Chondrocyte (in vitro differentiated cells): ENCODE measurements at regions not wholly inside any gene's neighbourhood (a gene's known extent, or its start where the extent isn't known, plus 50 kb on each side); places are given as distances from the start of the nearest gene placed in this dataset.

ENCODE experiments used
- DNase-seq: peaks from one replicate; pipeline ENCODE4 v3.0.0; 2021; ENCODE audit warnings: mixed read lengths, low spot score
- H3K27ac Mint-ChIP-seq: one replicate; pipeline ENCODE4 v1.8.0; 2021; ENCODE audit warnings: mild to moderate bottlenecking, moderate library complexity, mixed read lengths; ENCODE audit not compliant: unreplicated experiment
- H3K27me3 Mint-ChIP-seq: 2 replicates; pipeline ENCODE4 v1.8.0; 2021; ENCODE audit warnings: low read depth, mixed read lengths
- H3K36me3 Mint-ChIP-seq: 2 replicates; pipeline ENCODE4 v1.8.0; 2021; ENCODE audit warnings: low read depth, mixed read lengths
- H3K4me1 Mint-ChIP-seq: 2 replicates; pipeline ENCODE4 v1.8.0; 2021; ENCODE audit warnings: low read depth, mild to moderate bottlenecking, mixed read lengths
- H3K4me3 Mint-ChIP-seq: one replicate; pipeline ENCODE4 v1.8.0; 2021; ENCODE audit warnings: mild to moderate bottlenecking, moderate library complexity, mixed read lengths; ENCODE audit not compliant: unreplicated experiment
- H3K9me3 Mint-ChIP-seq: 2 replicates; pipeline ENCODE4 v1.8.0; 2021; ENCODE audit warnings: low read depth, mixed read lengths
- CTCF ChIP-seq: fragments of 200-600 bp; sonication (generic); IDR thresholded peaks from 2 replicates; pipeline ENCODE4 v1.5.0; 2021; ENCODE audit warnings: antibody characterized with exemption, mild to moderate bottlenecking, moderate library complexity

GRCh38 chr9:24132244-24132643, 306.2 kb upstream of the ELAVL2 start:
- DNase-seq = no peak
- no peak overlapping the region for H3K4me3 Mint-ChIP-seq
- no peaks in the 10 kb centered on the region for H3K4me1 Mint-ChIP-seq
- H3K27ac Mint-ChIP-seq = no peak overlapping the region
- no peaks in the 10 kb centered on the region for H3K27me3 Mint-ChIP-seq
- H3K9me3 Mint-ChIP-seq = peaks cover 18% of the 10 kb centered on the region
- H3K36me3 Mint-ChIP-seq = no peaks in the 10 kb centered on the region
- no peak for TF ChIP-seq CTCF

GRCh38 chr9:24127519-24127918, 301.5 kb upstream of the ELAVL2 start:
- Mint-ChIP-seq H3K36me3 (no peaks in the 10 kb centered on the region), H3K9me3 (peaks cover 4% of the 10 kb centered on the region)
- DNase-seq = no peak

GRCh38 chr9:24118190-24118589, 292.1 kb upstream of the ELAVL2 start:
- H3K4me3 Mint-ChIP-seq = no peak overlapping the region
- no peak overlapping the region for H3K27ac Mint-ChIP-seq

More at GRCh38 chr9:24127519-24127918, 301.5 kb upstream of the ELAVL2 start:
- H3K27me3 Mint-ChIP-seq = no peaks in the 10 kb centered on the region
- no peaks in the 10 kb centered on the region for H3K4me1 Mint-ChIP-seq
- H3K4me3 Mint-ChIP-seq = no peak overlapping the region
- no peak for TF ChIP-seq CTCF
- no peak overlapping the region for H3K27ac Mint-ChIP-seq

GRCh38 chr9:24096756-24097155, 270.7 kb upstream of the ELAVL2 start:
- H3K9me3 Mint-ChIP-seq = peaks cover 3% of the 10 kb centered on the region
- no peaks in the 10 kb centered on the region for H3K4me1 Mint-ChIP-seq
- H3K27ac Mint-ChIP-seq = no peak overlapping the region
- no peaks in the 10 kb centered on the region for H3K36me3 Mint-ChIP-seq
- TF ChIP-seq CTCF = no peak
- H3K27me3 Mint-ChIP-seq = no peaks in the 10 kb centered on the region
- H3K4me3 Mint-ChIP-seq = no peak overlapping the region
- no peak for DNase-seq

More at GRCh38 chr9:24118190-24118589, 292.1 kb upstream of the ELAVL2 start:
- DNase-seq = no peak
- TF ChIP-seq CTCF = no peak
- H3K36me3 Mint-ChIP-seq = no peaks in the 10 kb centered on the region
- no peaks in the 10 kb centered on the region for H3K4me1 Mint-ChIP-seq
- H3K27me3 Mint-ChIP-seq = no peaks in the 10 kb centered on the region
- peaks cover 9% of the 10 kb centered on the region for H3K9me3 Mint-ChIP-seq

GRCh38 chr9:24095246-24095645, 269.2 kb upstream of the ELAVL2 start:
- Mint-ChIP-seq H3K9me3 (peaks cover 6% of the 10 kb centered on the region), H3K4me3 (no peak overlapping the region), H3K36me3 (no peaks in the 10 kb centered on the region), H3K27ac (no peak overlapping the region), H3K4me1 (no peaks in the 10 kb centered on the region), H3K27me3 (no peaks in the 10 kb centered on the region)
- no peak for TF ChIP-seq CTCF
- DNase-seq = no peak
